DOHH2 (cell line): ENCODE measurements at regions not wholly inside any gene's neighbourhood (a gene's known extent, or its start where the extent isn't known, plus 50 kb on each side); places are given as distances from the start of the nearest gene placed in this dataset.

Experiments used
- H3F3A ChIP-seq: fragments of 200-600 bp; sonication (generic), shearing (Covaris generic); 2 replicates; pipeline ENCODE4 v1.6.0; 2016; ENCODE audit warnings: antibody characterized with exemption, mild to moderate bottlenecking; ENCODE audit not compliant: control insufficient read depth, insufficient read depth
- H3K27ac ChIP-seq: fragments of 200-600 bp; sonication (generic); 2 replicates; pipeline ENCODE4 v1.5.1; 2014; ENCODE audit warnings: low read depth, mild to moderate bottlenecking, low read length, moderate library complexity
- H3K27me3 ChIP-seq: fragments of 200-600 bp; sonication (generic); 2 replicates; pipeline ENCODE4 v1.6.1; 2014; ENCODE audit warnings: mild to moderate bottlenecking, low read length, mixed read lengths; ENCODE audit not compliant: control insufficient read depth
- H3K36me3 ChIP-seq: fragments of 200-600 bp; sonication (generic); 2 replicates; pipeline ENCODE4 v1.6.1; 2014; ENCODE audit warnings: mild to moderate bottlenecking, low read length, moderate library complexity, mixed read lengths; ENCODE audit not compliant: control insufficient read depth
- H3K4me1 ChIP-seq: fragments of 200-600 bp; sonication (generic); 2 replicates; pipeline ENCODE4 v1.6.1; 2014; ENCODE audit warnings: mild to moderate bottlenecking, low read length, mixed read lengths; ENCODE audit not compliant: control insufficient read depth
- H3K4me2 ChIP-seq: fragments of 200-600 bp; sonication (generic); 2 replicates; pipeline ENCODE4 v1.6.0; 2014; ENCODE audit warnings: mild to moderate bottlenecking, low read length, moderate library complexity
- H3K4me3 ChIP-seq: fragments of 200-600 bp; sonication (generic); 2 replicates; pipeline ENCODE4 v1.5.1; 2014; ENCODE audit warnings: mild to moderate bottlenecking, low read length, mixed read lengths
- H3K79me2 ChIP-seq: fragments of 200-600 bp; sonication (generic); 2 replicates; pipeline ENCODE4 v1.6.1; 2014; ENCODE audit warnings: mild to moderate bottlenecking, low read length, mixed read lengths; ENCODE audit not compliant: control insufficient read depth
- H3K9me2 ChIP-seq: fragments of 200-600 bp; sonication (generic); replicated peaks from 2 replicates; pipeline ENCODE4 v1.6.1; 2014; ENCODE audit warnings: mild to moderate bottlenecking, low read length, mixed read lengths; ENCODE audit not compliant: control insufficient read depth
- H3K9me3 ChIP-seq: fragments of 200-600 bp; sonication (generic); 2 replicates; pipeline ENCODE4 v1.6.1; 2014; ENCODE audit warnings: antibody characterized with exemption, low read length, mixed read lengths; ENCODE audit not compliant: control insufficient read depth, insufficient read depth
- H4K20me1 ChIP-seq: fragments of 200-600 bp; sonication (generic); 2 replicates; pipeline ENCODE4 v1.6.0; 2014; ENCODE audit warnings: low read depth, mild to moderate bottlenecking, antibody characterized with exemption, low read length, moderate library complexity; ENCODE audit not compliant: control insufficient read depth, insufficient read depth
- EZH2phosphoT487 ChIP-seq: fragments of 200-600 bp; sonication (generic); IDR thresholded peaks from 2 replicates; pipeline ENCODE4 v1.6.1; 2017; ENCODE audit warnings: borderline replicate concordance, mild to moderate bottlenecking, antibody characterized with exemption, low read length, moderate library complexity, mixed read lengths
- TF ChIP-seq, protein P1 (sequence below): fragments of 200-600 bp; sonication (generic); IDR thresholded peaks from one replicate; pipeline ENCODE4 v1.5.1; 2014; ENCODE audit warnings: antibody characterized with exemption, mild to moderate bottlenecking, low read depth, low read length; ENCODE audit not compliant: poor library complexity, severe bottlenecking

DNA sequence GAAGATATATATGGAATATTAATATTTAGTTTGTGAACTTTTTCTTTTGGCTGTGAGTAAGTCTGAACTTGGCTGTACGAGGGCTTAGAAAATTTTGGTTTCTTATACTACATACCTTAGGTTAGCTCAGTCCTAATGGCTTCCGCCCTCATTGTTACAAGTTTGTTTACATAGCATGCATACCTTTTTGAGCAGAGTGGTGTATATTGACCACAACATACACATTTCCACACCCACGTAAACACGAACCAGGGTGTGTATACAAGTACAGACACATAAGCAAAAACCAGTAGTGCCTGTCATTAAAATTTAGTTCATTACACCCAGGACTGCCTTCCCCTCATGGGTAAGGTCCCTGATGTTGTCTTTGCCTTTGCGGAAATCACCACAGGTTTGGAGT lies 230.2 kb upstream of the RGS6 start:
- Histone ChIP-seq H3K79me2 (no peaks in the 10 kb centered on the region), H3K4me2 (no peak overlapping the region), H3K4me3 (no peak overlapping the region), H3K36me3 (0 out of 2 replicates have a peak, but pooled peaks cover 2% of the 10 kb centered on the region), H3K4me1 (0 out of 2 replicates have a peak, but pooled peaks cover 4% of the 10 kb centered on the region), H4K20me1 (no peaks in the 10 kb centered on the region), H3K27ac (no peak overlapping the region), H3K9me2 (no peaks in the 10 kb centered on the region), H3K9me3 (no peaks in the 10 kb centered on the region), H3F3A (no peaks in the 10 kb centered on the region), H3K27me3 (no peaks in the 10 kb centered on the region)
- TF ChIP-seq, protein P1, sequence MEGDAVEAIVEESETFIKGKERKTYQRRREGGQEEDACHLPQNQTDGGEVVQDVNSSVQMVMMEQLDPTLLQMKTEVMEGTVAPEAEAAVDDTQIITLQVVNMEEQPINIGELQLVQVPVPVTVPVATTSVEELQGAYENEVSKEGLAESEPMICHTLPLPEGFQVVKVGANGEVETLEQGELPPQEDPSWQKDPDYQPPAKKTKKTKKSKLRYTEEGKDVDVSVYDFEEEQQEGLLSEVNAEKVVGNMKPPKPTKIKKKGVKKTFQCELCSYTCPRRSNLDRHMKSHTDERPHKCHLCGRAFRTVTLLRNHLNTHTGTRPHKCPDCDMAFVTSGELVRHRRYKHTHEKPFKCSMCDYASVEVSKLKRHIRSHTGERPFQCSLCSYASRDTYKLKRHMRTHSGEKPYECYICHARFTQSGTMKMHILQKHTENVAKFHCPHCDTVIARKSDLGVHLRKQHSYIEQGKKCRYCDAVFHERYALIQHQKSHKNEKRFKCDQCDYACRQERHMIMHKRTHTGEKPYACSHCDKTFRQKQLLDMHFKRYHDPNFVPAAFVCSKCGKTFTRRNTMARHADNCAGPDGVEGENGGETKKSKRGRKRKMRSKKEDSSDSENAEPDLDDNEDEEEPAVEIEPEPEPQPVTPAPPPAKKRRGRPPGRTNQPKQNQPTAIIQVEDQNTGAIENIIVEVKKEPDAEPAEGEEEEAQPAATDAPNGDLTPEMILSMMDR, result no peak
- TF ChIP-seq EZH2phosphoT487, result no peak

DNA sequence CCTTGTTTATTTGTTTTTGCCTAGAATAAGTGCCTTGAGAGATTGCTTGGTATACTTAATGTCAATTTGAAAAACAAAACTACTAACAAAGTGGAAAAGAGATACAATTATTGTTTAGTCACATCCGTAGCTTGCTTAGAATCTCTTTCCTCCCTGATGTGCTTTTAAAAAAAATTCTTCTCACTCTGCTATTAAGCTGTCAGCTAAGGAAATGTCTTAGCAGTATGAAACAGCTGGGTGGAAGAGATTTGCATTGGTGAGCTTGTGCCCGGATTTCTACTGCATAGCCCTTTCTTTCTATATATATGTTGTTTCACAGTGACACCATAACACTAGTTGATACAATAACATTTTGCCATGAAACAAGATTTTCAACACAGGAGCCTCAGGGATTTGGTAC lies 229.4 kb upstream of the RGS6 start:
- Histone ChIP-seq H3K27me3 (no peaks in the 10 kb centered on the region), H3F3A (no peaks in the 10 kb centered on the region), H3K9me2 (no peaks in the 10 kb centered on the region), H3K4me1 (0 out of 2 replicates have a peak, but pooled peaks cover 4% of the 10 kb centered on the region), H3K36me3 (0 out of 2 replicates have a peak, but pooled peaks cover 2% of the 10 kb centered on the region), H4K20me1 (no peaks in the 10 kb centered on the region), H3K27ac (no peak overlapping the region), H3K4me2 (no peak overlapping the region), H3K4me3 (no peak overlapping the region), H3K79me2 (no peaks in the 10 kb centered on the region), H3K9me3 (no peaks in the 10 kb centered on the region)
- TF ChIP-seq, protein P1, result no peak
- TF ChIP-seq EZH2phosphoT487, result no peak

DNA sequence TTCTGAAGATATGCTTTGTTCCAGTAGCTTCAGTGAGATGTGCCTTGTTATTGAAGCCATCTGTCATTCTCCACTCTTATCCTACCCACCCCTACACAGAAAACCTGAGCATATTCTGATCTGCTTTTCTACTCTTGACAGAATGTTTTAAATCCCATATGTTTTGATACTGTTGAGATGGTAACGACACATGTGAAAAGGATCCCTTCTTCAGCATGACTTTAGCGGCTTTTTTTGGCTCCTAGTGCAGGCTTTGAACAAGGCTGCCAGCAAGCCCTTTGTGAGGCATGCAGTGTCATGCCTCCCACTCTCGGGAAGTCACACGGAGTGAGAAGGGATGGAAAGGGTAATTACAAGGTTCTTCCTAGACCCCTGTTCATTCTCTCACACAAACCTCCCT lies 228.8 kb upstream of the RGS6 start:
- Histone ChIP-seq H3K36me3 (0 out of 2 replicates have a peak, but pooled peaks cover 2% of the 10 kb centered on the region), H3K4me3 (no peak overlapping the region), H3F3A (no peaks in the 10 kb centered on the region), H3K9me3 (no peaks in the 10 kb centered on the region), H3K9me2 (no peaks in the 10 kb centered on the region), H4K20me1 (no peaks in the 10 kb centered on the region), H3K4me1 (0 out of 2 replicates have a peak, but pooled peaks cover 4% of the 10 kb centered on the region), H3K27ac (no peak overlapping the region), H3K4me2 (no peak overlapping the region), H3K79me2 (no peaks in the 10 kb centered on the region), H3K27me3 (no peaks in the 10 kb centered on the region)
- TF ChIP-seq, protein P1, result no peak
- no peak for TF ChIP-seq EZH2phosphoT487

DNA sequence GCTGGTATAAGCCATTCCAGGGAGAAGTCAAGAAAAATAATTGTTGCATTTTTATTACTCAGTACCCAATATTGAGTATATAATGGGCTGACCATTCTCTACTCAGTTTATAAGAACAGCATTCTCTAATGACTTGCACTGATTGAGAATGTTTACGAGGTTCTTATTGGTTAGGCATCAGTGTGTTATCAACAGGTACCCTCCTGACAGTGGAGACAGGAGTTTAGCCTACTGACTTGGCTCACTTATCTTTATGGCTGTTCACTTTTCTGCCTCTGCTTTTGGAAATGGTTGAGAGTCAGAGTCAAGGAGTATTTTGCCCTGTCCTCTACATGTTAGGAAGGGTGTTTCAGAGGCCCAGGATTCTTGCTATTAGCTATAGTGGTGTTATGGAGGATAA lies 228.0 kb upstream of the RGS6 start:
- no peaks in the 10 kb centered on the region for H3F3A ChIP-seq
- H3K4me1 ChIP-seq, result 0 out of 2 replicates have a peak, but pooled peaks cover 4% of the 10 kb centered on the region
- no peak overlapping the region for H3K4me2 ChIP-seq
- no peaks in the 10 kb centered on the region for H3K9me3 ChIP-seq
- no peaks in the 10 kb centered on the region for H3K9me2 ChIP-seq
- H3K36me3 ChIP-seq, result peaks cover 5% of the 10 kb centered on the region
- H4K20me1 ChIP-seq, result no peaks in the 10 kb centered on the region
- no peaks in the 10 kb centered on the region for H3K27me3 ChIP-seq
- H3K27ac ChIP-seq, result no peak overlapping the region
- H3K79me2 ChIP-seq, result no peaks in the 10 kb centered on the region
- TF ChIP-seq EZH2phosphoT487, result no peak
- TF ChIP-seq, protein P1, result no peak
- H3K4me3 ChIP-seq, result no peak overlapping the region
